ENCODE measurements at regions not wholly inside any gene's neighbourhood (a gene's known extent, or its start where the extent isn't known, plus 50 kb on each side); places are given as distances from the start of the nearest gene placed in this dataset.

- Histone ChIP-seq H3K9me3 (ENCODE audit: control insufficient read depth in 1 of 2, insufficient read depth in 1 of 2, low read depth in 1 of 2, low read length in 2 of 2) (no peaks in the 10 kb centered on the region), H3K27me3 (ENCODE audit: insufficient read depth, low read length) (peaks cover 21% of the 10 kb centered on the region; the same call in 1 of the 2 replicates), H2AFZ (ENCODE audit: low read depth, low read length, poor library complexity, severe bottlenecking) (no peak overlapping the region), H3K27ac (ENCODE audit: low read depth, low read length) (no peak overlapping the region), H3K9me2 (ENCODE audit: insufficient read depth) (no peaks in the 10 kb centered on the region), H3K79me2 (ENCODE audit: insufficient read depth, low read length) (no peaks in the 10 kb centered on the region), H3K4me2 (ENCODE audit: low read length) (no peak overlapping the region), H4K20me1 (ENCODE audit: insufficient read depth) (no peaks in the 10 kb centered on the region), H3K9ac (ENCODE audit: low read length) (no peak overlapping the region), H3K36me3 (ENCODE audit: control insufficient read depth in 1 of 2, insufficient read depth in 2 of 2, low read length in 2 of 2) (no peaks in the 10 kb centered on the region), H3K4me3 (replicated peaks in 1 of 2; ENCODE audit: low read depth in 1 of 2, low read length in 2 of 2) (no peak overlapping the region), H3K4me1 (ENCODE audit: control insufficient read depth in 1 of 2, insufficient read depth in 2 of 2, low read length in 2 of 2) (no peaks in the 10 kb centered on the region)
- no peak for TF ChIP-seq TCF7L2 (IDR thresholded peaks at IDR 0.05; ENCODE audit: borderline replicate concordance, extremely low read depth, insufficient read depth, insufficient read length)
- no peak for TF ChIP-seq YY1 (IDR thresholded peaks at IDR 0.05; ENCODE audit: extremely low read depth, insufficient replicate concordance, low read depth, low read length)
- no peak for TF ChIP-seq FOSL1 (IDR thresholded peaks at IDR 0.05; ENCODE audit: low read depth)
- no peak for TF ChIP-seq ZNF274 (IDR thresholded peaks at IDR 0.05; ENCODE audit: low read depth, low read length)
- ChIA-PET POLR2A (no interaction called here), RAD21 (ENCODE audit: low non-redundant PET in 1 of 2, low total read pairs in 2 of 2, uncharacterized antibody in 2 of 2, unreplicated experiment in 2 of 2) (no interaction called here), CTCF (no interaction called here)
- ATAC-seq (no peak), DNase-seq (ENCODE audit: low read depth, low spot score) (no peak)
- BruUV-seq (replicated peaks) = no TSS peak
- intact Hi-C loops (cut with micrococcal nuclease) = no loop called here
These were observed 408.4 kb upstream of the CDH5 start for GRCh38 chr16:65958086-65958485.

- ChIA-PET CTCF (no interaction called here), RAD21 (ENCODE audit: low non-redundant PET in 1 of 2, low total read pairs in 2 of 2, uncharacterized antibody in 2 of 2, unreplicated experiment in 2 of 2) (no interaction called here), POLR2A (no interaction called here)
- H3K27ac ChIP-seq (ENCODE audit: low read depth, low read length) = no peak overlapping the region
- H2AFZ ChIP-seq (ENCODE audit: low read depth, low read length, poor library complexity, severe bottlenecking) = no peak overlapping the region
- no TSS peak for BruUV-seq (replicated peaks)
- no peaks in the 10 kb centered on the region for H3K9me3 ChIP-seq (ENCODE audit: control insufficient read depth in 1 of 2, insufficient read depth in 1 of 2, low read depth in 1 of 2, low read length in 2 of 2)
- H3K4me1 ChIP-seq (ENCODE audit: control insufficient read depth in 1 of 2, insufficient read depth in 2 of 2, low read length in 2 of 2) = no peaks in the 10 kb centered on the region
- no peaks in the 10 kb centered on the region for H3K79me2 ChIP-seq (ENCODE audit: insufficient read depth, low read length)
- H3K4me3 ChIP-seq (replicated peaks in 1 of 2; ENCODE audit: low read depth in 1 of 2, low read length in 2 of 2) = no peak overlapping the region
- ATAC-seq (no peak), DNase-seq (ENCODE audit: low read depth, low spot score) (no peak)
- H3K4me2 ChIP-seq (ENCODE audit: low read length) = no peak overlapping the region
- H4K20me1 ChIP-seq (ENCODE audit: insufficient read depth) = no peaks in the 10 kb centered on the region
- H3K36me3 ChIP-seq (ENCODE audit: control insufficient read depth in 1 of 2, insufficient read depth in 2 of 2, low read length in 2 of 2) = no peaks in the 10 kb centered on the region
- H3K27me3 ChIP-seq (ENCODE audit: insufficient read depth, low read length) = peaks cover 21% of the 10 kb centered on the region; the same call in 1 of the 2 replicates
- TF ChIP-seq ZFX (IDR thresholded peaks at IDR 0.05) (no peak), RAD21 (IDR thresholded peaks at IDR 0.05; ENCODE audit: low read depth) (no peak), CTCF (IDR thresholded peaks at IDR 0.05 in 2 of 3, conservative IDR thresholded peaks at IDR 0.05 in 1 of 3; ENCODE audit: borderline replicate concordance in 1 of 3, insufficient read depth in 1 of 3, low read depth in 2 of 3, low read length in 2 of 3) (no peak), YY1 (IDR thresholded peaks at IDR 0.05; ENCODE audit: extremely low read depth, insufficient replicate concordance, low read depth, low read length) (no peak), ELF1 (IDR thresholded peaks at IDR 0.05; ENCODE audit: borderline replicate concordance, low read depth) (no peak), EZH2phosphoT487 (IDR thresholded peaks at IDR 0.05; ENCODE audit: borderline replicate concordance) (no peak), SP1 (IDR thresholded peaks at IDR 0.05; ENCODE audit: low read depth) (no peak), POLR2A (IDR thresholded peaks at IDR 0.05; ENCODE audit: borderline replicate concordance, extremely low read depth, insufficient read depth, insufficient read length) (no peak), ATF3 (IDR thresholded peaks at IDR 0.05) (no peak), FOSL1 (IDR thresholded peaks at IDR 0.05; ENCODE audit: low read depth) (no peak), ZBTB33 (IDR thresholded peaks at IDR 0.05; ENCODE audit: extremely low read depth, insufficient replicate concordance, low read length) (no peak), JUND (IDR thresholded peaks at IDR 0.05) (no peak)
- H3K9me2 ChIP-seq (ENCODE audit: insufficient read depth) = no peaks in the 10 kb centered on the region
- no peak overlapping the region for H3K9ac ChIP-seq (ENCODE audit: low read length)
- intact Hi-C loops (cut with micrococcal nuclease) = no loop called here
These were observed 410.4 kb upstream of the CDH5 start for GRCh38 chr16:65956100-65956499.
